D721Med (cell line): ENCODE measurements at regions not wholly inside any gene's neighbourhood (a gene's known extent, or its start where the extent isn't known, plus 50 kb on each side); places are given as distances from the start of the nearest gene placed in this dataset.
"Not testable (repeated sequence)": the region's sequence is repeated elsewhere in the genome, so short reads cannot be mapped to it uniquely, and the experiment has no call there.

Experiments used
- DNase-seq: peaks from one replicate; pipeline ENCODE4 v3.0.0; 2011; ENCODE audit warnings: low spot score; ENCODE audit not compliant: insufficient read length
- FAIRE-seq: peaks from 2 replicates; lab custom pipeline; 2011; peaks lifted over from hg19 to GRCh38; lab: Jason Lieb, UNC
- CTCF ChIP-seq: IDR thresholded peaks from 2 replicates; pipeline ENCODE4 v1.5.1; 2012; ENCODE audit warnings: mild to moderate bottlenecking, control low read depth; ENCODE audit not compliant: insufficient read depth; ENCODE audit errors: missing control alignments

GRCh38 chr6:27753668-27754407 is 158.4 kb downstream of the OR2B2 start:
- no peak for TF ChIP-seq CTCF
- DNase-seq (no peak), FAIRE-seq (peak; percentile 35)

GRCh38 chr6:27752038-27752885 is 159.9 kb downstream of the OR2B2 start:
- DNase-seq (no peak), FAIRE-seq (no peak)
- peak; percentile 77 for TF ChIP-seq CTCF

GRCh38 chr6:27748661-27749060 is 163.5 kb downstream of the OR2B2 start:
- no peak for TF ChIP-seq CTCF
- no peak for DNase-seq
- no peak for FAIRE-seq

- TF ChIP-seq CTCF, result no peak
- no peak for FAIRE-seq
- DNase-seq, result no peak
Observed at GRCh38 chr6:27747637-27748036, 164.6 kb downstream of the OR2B2 start.

GRCh38 chr6:27746860-27747259 is 165.3 kb downstream of the OR2B2 start:
- FAIRE-seq, DNase-seq: not testable (repeated sequence)

GRCh38 chr6:27743787-27744186 is 168.4 kb downstream of the OR2B2 start:
- FAIRE-seq (no peak), DNase-seq (no peak)
- no peak for TF ChIP-seq CTCF

- DNase-seq, result no peak
- no peak for TF ChIP-seq CTCF
- no peak for FAIRE-seq
Observed at GRCh38 chr6:27742833-27743573, 169.2 kb downstream of the OR2B2 start.

GRCh38 chr6:27739902-27740301 is 172.3 kb downstream of the OR2B2 start:
- not testable (repeated sequence) for FAIRE-seq, DNase-seq
